ENCODE measurements at regions not wholly inside any gene's neighbourhood (a gene's known extent, or its start where the extent isn't known, plus 50 kb on each side); places are given as distances from the start of the nearest gene placed in this dataset.

DNA sequence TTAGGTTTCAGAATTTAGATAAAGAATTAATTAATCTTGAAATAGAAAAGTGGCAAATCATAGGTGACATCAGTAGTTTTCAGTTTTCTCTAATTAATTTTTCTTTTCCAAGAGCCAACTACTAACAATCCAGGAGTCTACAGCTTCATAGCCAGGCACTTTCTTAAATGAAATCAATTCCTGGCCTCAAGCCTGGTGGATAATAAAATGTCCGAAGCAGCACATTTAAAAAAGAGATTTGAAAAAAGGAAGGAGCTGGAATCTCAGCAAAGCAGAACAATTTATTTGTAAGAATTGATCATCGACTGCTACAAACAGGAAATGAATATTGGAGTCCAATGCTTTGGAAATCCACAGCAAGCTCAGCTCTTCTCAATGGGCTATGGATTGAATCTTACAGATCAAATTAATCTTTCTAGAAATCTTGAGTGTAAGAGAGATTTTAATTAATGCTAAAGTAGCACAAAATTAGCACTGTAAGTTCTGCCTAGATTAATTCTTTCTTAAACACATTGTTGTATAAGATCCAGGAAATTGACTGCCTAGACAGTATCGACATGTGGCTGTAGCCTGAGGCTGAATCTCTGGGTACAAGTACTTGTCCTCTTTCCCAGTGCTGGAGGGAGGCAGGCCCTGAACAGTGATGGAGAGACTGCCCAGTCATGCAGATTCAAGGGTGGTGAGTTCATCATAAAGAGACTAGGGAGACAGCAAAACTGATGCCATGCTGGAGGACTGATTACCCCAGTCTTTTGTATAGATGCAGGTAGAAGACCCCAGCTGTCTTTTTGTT, 167.8 kb upstream of the POU2AF2 start:
- no peak for DNase-seq (ENCODE audit: low read depth)
- Histone ChIP-seq H3K27me3 (ENCODE audit: control insufficient read depth, insufficient read depth, low read length) (no peaks in the 10 kb centered on the region), H3K4me3 (ENCODE audit: low read depth, low read length) (no peak overlapping the region), H3K36me3 (ENCODE audit: control insufficient read depth, insufficient read depth, low read length) (no peaks in the 10 kb centered on the region)
- TF ChIP-seq, protein P1, sequence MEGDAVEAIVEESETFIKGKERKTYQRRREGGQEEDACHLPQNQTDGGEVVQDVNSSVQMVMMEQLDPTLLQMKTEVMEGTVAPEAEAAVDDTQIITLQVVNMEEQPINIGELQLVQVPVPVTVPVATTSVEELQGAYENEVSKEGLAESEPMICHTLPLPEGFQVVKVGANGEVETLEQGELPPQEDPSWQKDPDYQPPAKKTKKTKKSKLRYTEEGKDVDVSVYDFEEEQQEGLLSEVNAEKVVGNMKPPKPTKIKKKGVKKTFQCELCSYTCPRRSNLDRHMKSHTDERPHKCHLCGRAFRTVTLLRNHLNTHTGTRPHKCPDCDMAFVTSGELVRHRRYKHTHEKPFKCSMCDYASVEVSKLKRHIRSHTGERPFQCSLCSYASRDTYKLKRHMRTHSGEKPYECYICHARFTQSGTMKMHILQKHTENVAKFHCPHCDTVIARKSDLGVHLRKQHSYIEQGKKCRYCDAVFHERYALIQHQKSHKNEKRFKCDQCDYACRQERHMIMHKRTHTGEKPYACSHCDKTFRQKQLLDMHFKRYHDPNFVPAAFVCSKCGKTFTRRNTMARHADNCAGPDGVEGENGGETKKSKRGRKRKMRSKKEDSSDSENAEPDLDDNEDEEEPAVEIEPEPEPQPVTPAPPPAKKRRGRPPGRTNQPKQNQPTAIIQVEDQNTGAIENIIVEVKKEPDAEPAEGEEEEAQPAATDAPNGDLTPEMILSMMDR (IDR thresholded peaks at IDR 0.05; ENCODE audit: insufficient read depth, low read length, poor library complexity, severe bottlenecking), result no peak

DNA sequence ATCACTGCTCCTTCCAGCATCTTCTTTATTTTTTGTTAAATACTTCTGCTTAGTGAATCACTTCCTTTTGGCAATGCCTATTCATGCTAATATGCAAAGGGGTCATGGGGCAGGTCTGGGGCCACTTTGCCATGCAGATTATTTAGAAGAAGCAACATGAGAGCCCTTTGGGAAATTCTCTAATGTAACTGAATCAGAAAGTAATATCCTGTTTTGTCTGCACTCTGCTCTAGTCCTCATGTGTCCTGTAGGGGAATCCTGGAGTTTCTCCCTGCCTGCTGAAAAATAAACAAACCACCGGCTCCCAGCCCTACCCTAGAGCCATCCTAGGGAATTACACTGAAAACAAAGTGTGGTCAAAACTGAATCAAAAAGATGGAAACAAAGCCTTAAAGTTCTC, 176.5 kb upstream of the POU2AF2 start:
- Histone ChIP-seq H3K27me3 (ENCODE audit: control insufficient read depth, insufficient read depth, low read length) (no peaks in the 10 kb centered on the region), H3K36me3 (ENCODE audit: control insufficient read depth, insufficient read depth, low read length) (no peaks in the 10 kb centered on the region), H3K4me3 (ENCODE audit: low read depth, low read length) (no peak overlapping the region)
- TF ChIP-seq, protein P1 (IDR thresholded peaks at IDR 0.05; ENCODE audit: insufficient read depth, low read length, poor library complexity, severe bottlenecking), result no peak
- no peak for DNase-seq (ENCODE audit: low read depth)

DNA sequence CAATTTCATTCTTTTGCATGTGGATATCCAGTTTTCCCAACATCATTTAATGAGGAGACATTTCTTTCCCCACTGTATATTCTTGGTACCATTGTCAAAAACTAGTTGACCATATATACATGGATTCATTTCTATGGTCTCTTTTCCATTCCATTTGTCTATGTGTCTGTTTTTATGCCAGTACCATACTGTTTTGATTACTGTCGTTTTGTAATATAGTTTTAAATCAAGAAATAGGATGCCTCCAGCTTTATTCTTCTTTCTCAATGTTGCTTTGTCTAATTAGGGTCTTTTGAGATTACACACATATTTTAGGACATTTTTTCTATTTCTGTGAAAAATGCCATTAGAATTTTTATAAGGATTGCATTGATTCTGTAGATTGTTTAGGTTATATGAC, 177.5 kb upstream of the POU2AF2 start:
- TF ChIP-seq, protein P1 (IDR thresholded peaks at IDR 0.05; ENCODE audit: insufficient read depth, low read length, poor library complexity, severe bottlenecking), result no peak
- no peaks in the 10 kb centered on the region for H3K36me3 ChIP-seq (ENCODE audit: control insufficient read depth, insufficient read depth, low read length)
- DNase-seq (ENCODE audit: low read depth), result no peak
- H3K4me3 ChIP-seq (ENCODE audit: low read depth, low read length), result no peak overlapping the region
- H3K27me3 ChIP-seq (ENCODE audit: control insufficient read depth, insufficient read depth, low read length), result no peaks in the 10 kb centered on the region

DNA sequence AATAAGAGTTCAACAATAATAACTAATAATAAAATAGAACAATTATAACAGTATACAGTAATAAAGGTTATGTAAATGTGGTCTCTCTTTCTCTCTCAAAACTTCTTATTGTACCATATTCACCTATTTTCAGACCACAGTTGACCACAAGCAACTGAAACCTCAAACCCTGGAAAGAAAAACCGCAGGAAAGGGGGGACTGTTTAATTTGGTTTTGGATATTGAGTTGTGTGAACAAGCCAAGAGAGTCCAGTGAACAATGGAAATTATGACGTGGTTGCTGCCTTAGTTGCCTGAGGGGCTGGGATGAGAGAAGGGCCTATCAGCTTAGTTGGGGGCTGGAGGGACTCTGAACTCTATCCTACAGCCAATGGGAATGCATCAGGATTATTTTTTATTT, 178.7 kb upstream of the POU2AF2 start:
- Histone ChIP-seq H3K36me3 (ENCODE audit: control insufficient read depth, insufficient read depth, low read length) (no peaks in the 10 kb centered on the region), H3K4me3 (ENCODE audit: low read depth, low read length) (no peak overlapping the region), H3K27me3 (ENCODE audit: control insufficient read depth, insufficient read depth, low read length) (no peaks in the 10 kb centered on the region)
- TF ChIP-seq, protein P1 (IDR thresholded peaks at IDR 0.05; ENCODE audit: insufficient read depth, low read length, poor library complexity, severe bottlenecking), result no peak
- no peak for DNase-seq (ENCODE audit: low read depth)

DNA sequence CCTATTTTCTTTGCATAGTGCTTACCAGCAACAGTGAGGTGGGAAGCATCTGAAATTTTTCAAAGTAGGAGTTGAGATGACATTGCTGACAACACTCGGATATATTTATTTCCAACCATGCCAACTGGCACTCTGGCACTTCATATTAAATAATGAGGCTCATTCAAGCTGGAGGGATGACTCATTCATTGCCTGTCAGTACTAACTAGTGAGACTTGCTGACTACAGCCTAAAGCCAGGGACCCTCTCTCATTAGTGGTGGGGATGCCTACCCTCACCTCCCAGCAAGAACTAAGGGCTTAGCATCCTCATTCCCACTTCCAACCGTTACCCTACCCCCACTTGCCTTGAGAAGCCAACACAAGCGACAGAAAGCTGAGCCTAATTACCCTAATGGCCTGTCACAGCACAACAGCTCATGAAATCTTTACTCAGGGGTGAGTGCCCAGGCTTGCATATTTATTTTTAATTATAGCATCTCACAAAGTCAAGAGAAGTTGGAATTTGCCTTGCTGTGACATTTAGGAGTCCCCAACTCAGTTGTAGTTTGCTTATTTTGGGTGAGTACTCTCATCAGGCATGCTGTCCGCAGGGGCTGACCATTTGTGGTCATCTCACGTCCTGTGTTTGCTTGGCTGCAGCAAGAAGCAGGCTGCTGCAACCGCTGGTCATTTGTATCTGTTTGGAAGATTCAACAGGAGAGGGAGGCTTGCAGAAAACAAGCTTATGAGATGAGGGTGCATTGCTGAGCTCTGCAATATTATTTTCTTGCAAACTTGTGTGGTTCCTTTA, 181.6 kb upstream of the POU2AF2 start:
- no peak overlapping the region for H3K4me3 ChIP-seq (ENCODE audit: low read depth, low read length)
- peak; percentile 23 for DNase-seq (ENCODE audit: low read depth)
- no peaks in the 10 kb centered on the region for H3K36me3 ChIP-seq (ENCODE audit: control insufficient read depth, insufficient read depth, low read length)
- TF ChIP-seq, protein P1 (IDR thresholded peaks at IDR 0.05; ENCODE audit: insufficient read depth, low read length, poor library complexity, severe bottlenecking), result no peak
- no peaks in the 10 kb centered on the region for H3K27me3 ChIP-seq (ENCODE audit: control insufficient read depth, insufficient read depth, low read length)
